WTC11 (cell line): ENCODE measurements at regions not wholly inside any gene's neighbourhood (a gene's known extent, or its start where the extent isn't known, plus 50 kb on each side); places are given as distances from the start of the nearest gene placed in this dataset.

ENCODE experiments used
- ATAC-seq: fragments of 200-7000 bp; cut with Tn5 transposase; 2 replicates; pipeline ENCODE4 v1.10.0; 2021; ENCODE audit warnings: mild to moderate bottlenecking, moderate library complexity
- CTCF ChIA-PET: fragments of 300-600 bp; sonication (Branson Sonifier 250); formaldehyde crosslinking; loops from one replicate; lab custom pipeline; 2021; ENCODE audit warnings: antibody characterized with exemption; lab: Charles Lee
- POLR2A ChIA-PET: fragments of 350-600 bp; sonication (Branson Sonifier 250); formaldehyde crosslinking; loops from one replicate; lab custom pipeline; 2021; ENCODE audit warnings: antibody characterized with exemption; lab: Charles Lee
- DNase-seq: peaks from one replicate; pipeline ENCODE4 v3.0.0; 2021; ENCODE audit warnings: low spot score
- H3K27ac Mint-ChIP-seq: 2 replicates; pipeline ENCODE4 v1.8.0; 2021; ENCODE audit warnings: mixed read lengths
- H3K27me3 Mint-ChIP-seq: 2 replicates; pipeline ENCODE4 v1.8.0; 2021; ENCODE audit warnings: low read depth, mild to moderate bottlenecking, moderate library complexity, mixed read lengths
- H3K36me3 Mint-ChIP-seq: 2 replicates; pipeline ENCODE4 v1.8.0; 2021; ENCODE audit warnings: mixed read lengths
- H3K4me1 Mint-ChIP-seq: 2 replicates; pipeline ENCODE4 v1.8.0; 2022; ENCODE audit warnings: mixed read lengths
- H3K4me3 Mint-ChIP-seq: 2 replicates; pipeline ENCODE4 v1.8.0; 2021; ENCODE audit warnings: mild to moderate bottlenecking, moderate library complexity, mixed read lengths
- H3K9me3 Mint-ChIP-seq: 2 replicates; pipeline ENCODE4 v1.8.0; 2021; ENCODE audit warnings: mixed read lengths
- ATF1 ChIP-seq: sonication (generic); formaldehyde crosslinking; IDR thresholded peaks from 2 replicates; pipeline ENCODE4 v1.8.1; 2023; ENCODE audit warnings: mild to moderate bottlenecking, moderate library complexity, missing genetic modification reagents
- ATF6 ChIP-seq: sonication (generic); formaldehyde crosslinking; IDR thresholded peaks from 2 replicates; pipeline ENCODE4 v1.8.1; 2023; ENCODE audit warnings: mild to moderate bottlenecking, missing genetic modification reagents
- FOXJ3 ChIP-seq: sonication (generic); formaldehyde crosslinking; IDR thresholded peaks from 2 replicates; pipeline ENCODE4 v1.9.0; 2021; ENCODE audit warnings: missing genetic modification reagents, mild to moderate bottlenecking, borderline replicate concordance
- GABPB1 ChIP-seq: sonication (generic); formaldehyde crosslinking; IDR thresholded peaks from 2 replicates; pipeline ENCODE4 v1.8.1; 2023; ENCODE audit warnings: mild to moderate bottlenecking, missing genetic modification reagents
- GRHL2 ChIP-seq: fragments of 250-450 bp; sonication (Bioruptor Pico); IDR thresholded peaks from 2 replicates; pipeline ENCODE4 v1.8.0; 2022; ENCODE audit warnings: mild to moderate bottlenecking, moderate library complexity; ENCODE audit not compliant: insufficient replicate concordance, severe bottlenecking
- OVOL2 ChIP-seq: fragments of 250-450 bp; sonication (Bioruptor Pico); IDR thresholded peaks from 2 replicates; pipeline ENCODE4 v1.9.0; 2021; ENCODE audit warnings: mild to moderate bottlenecking, borderline replicate concordance
- PRRX2 ChIP-seq: fragments of 250-450 bp; sonication (Bioruptor Pico); IDR thresholded peaks from 2 replicates; pipeline ENCODE4 v1.8.0; 2021; ENCODE audit warnings: mild to moderate bottlenecking
- STAT6 ChIP-seq: sonication (generic); formaldehyde crosslinking; conservative IDR thresholded peaks from 2 replicates; pipeline ENCODE4 v1.8.1; 2023; ENCODE audit warnings: mild to moderate bottlenecking, low read depth, missing genetic modification reagents, moderate library complexity
- TP53 ChIP-seq: sonication (generic); formaldehyde crosslinking; IDR thresholded peaks from 2 replicates; pipeline ENCODE4 v1.8.1; 2023; ENCODE audit warnings: mild to moderate bottlenecking, missing genetic modification reagents
- ZNF396 ChIP-seq: fragments of 250-450 bp; sonication (Bioruptor Pico); IDR thresholded peaks from 2 replicates; pipeline ENCODE4 v1.8.0; 2021; ENCODE audit warnings: mild to moderate bottlenecking, moderate library complexity, borderline replicate concordance
- TF ChIP-seq, protein P1 (sequence below): sonication (generic); formaldehyde crosslinking; IDR thresholded peaks from 2 replicates; pipeline ENCODE4 v1.8.1; 2022; ENCODE audit warnings: low read depth, missing genetic modification reagents, borderline replicate concordance
- TF ChIP-seq, protein P2 (sequence below): sonication (generic); formaldehyde crosslinking; IDR thresholded peaks from 2 replicates; pipeline ENCODE4 v1.8.1; 2022; ENCODE audit warnings: mild to moderate bottlenecking, missing genetic modification reagents, moderate library complexity, borderline replicate concordance
- TF ChIP-seq, protein P3 (sequence below): sonication (generic); formaldehyde crosslinking; IDR thresholded peaks from 2 replicates; pipeline ENCODE4 v1.8.1; 2023; ENCODE audit warnings: mild to moderate bottlenecking, missing genetic modification reagents, borderline replicate concordance
- TF ChIP-seq, protein P4 (sequence below): fragments of 200-600 bp; IDR thresholded peaks from 2 replicates; pipeline ENCODE4 v1.8.0; 2022; ENCODE audit warnings: antibody characterized with exemption
- TF ChIP-seq, protein P5 (sequence below): fragments of 250-450 bp; sonication (Bioruptor Pico); IDR thresholded peaks from 2 replicates; pipeline ENCODE4 v1.9.0; 2021; ENCODE audit warnings: mild to moderate bottlenecking

DNA sequence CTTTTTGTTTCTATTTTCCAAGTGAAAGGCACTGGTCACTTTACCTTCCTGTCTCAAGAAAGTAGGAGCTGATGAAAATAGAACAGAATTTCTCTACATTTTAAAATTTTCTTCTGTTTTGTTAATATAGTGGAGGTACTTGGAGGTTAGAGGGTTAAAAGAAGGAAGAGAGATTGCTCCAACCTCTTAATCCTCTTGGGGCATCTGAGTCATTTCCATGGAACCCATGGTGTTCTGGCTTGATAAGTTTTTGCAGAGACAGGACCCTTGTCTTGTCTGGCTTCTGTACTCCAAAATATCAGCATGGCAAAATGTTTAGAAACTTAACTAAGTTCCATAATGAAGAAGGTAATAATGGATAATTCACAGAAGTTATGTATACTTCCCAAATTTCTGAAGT is 727.2 kb downstream of the C4orf33 start (continued):
- no peak for TF ChIP-seq ATF6 (CRISPR knock-in tag)
- TF ChIP-seq ZNF396: no peak
- TF ChIP-seq STAT6 (CRISPR knock-in tag): no peak
- TF ChIP-seq FOXJ3: no peak
- TF ChIP-seq, protein P1, sequence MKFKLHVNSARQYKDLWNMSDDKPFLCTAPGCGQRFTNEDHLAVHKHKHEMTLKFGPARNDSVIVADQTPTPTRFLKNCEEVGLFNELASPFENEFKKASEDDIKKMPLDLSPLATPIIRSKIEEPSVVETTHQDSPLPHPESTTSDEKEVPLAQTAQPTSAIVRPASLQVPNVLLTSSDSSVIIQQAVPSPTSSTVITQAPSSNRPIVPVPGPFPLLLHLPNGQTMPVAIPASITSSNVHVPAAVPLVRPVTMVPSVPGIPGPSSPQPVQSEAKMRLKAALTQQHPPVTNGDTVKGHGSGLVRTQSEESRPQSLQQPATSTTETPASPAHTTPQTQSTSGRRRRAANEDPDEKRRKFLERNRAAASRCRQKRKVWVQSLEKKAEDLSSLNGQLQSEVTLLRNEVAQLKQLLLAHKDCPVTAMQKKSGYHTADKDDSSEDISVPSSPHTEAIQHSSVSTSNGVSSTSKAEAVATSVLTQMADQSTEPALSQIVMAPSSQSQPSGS: no peak
- TF ChIP-seq GRHL2 (CRISPR knock-in tag): no peak
- TF ChIP-seq, protein P2, sequence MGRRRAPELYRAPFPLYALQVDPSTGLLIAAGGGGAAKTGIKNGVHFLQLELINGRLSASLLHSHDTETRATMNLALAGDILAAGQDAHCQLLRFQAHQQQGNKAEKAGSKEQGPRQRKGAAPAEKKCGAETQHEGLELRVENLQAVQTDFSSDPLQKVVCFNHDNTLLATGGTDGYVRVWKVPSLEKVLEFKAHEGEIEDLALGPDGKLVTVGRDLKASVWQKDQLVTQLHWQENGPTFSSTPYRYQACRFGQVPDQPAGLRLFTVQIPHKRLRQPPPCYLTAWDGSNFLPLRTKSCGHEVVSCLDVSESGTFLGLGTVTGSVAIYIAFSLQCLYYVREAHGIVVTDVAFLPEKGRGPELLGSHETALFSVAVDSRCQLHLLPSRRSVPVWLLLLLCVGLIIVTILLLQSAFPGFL (CRISPR knock-in tag): no peak
- TF ChIP-seq PRRX2 (CRISPR knock-in tag): no peak

GRCh38 chr4:129829373-129829772 is 733.4 kb downstream of the C4orf33 start:
- ChIA-PET POLR2A (no interaction called here), CTCF (no interaction called here)
- Mint-ChIP-seq H3K4me3 (no peak overlapping the region), H3K27ac (no peak overlapping the region), H3K9me3 (no peaks in the 10 kb centered on the region), H3K27me3 (no peaks in the 10 kb centered on the region), H3K4me1 (no peaks in the 10 kb centered on the region), H3K36me3 (no peaks in the 10 kb centered on the region)
- DNase-seq (no peak), ATAC-seq (no peak)
- TF ChIP-seq ATF1 (CRISPR knock-in tag) (no peak), TP53 (CRISPR knock-in tag) (no peak), GABPB1 (no peak), OVOL2 (no peak)
- TF ChIP-seq, protein P3, sequence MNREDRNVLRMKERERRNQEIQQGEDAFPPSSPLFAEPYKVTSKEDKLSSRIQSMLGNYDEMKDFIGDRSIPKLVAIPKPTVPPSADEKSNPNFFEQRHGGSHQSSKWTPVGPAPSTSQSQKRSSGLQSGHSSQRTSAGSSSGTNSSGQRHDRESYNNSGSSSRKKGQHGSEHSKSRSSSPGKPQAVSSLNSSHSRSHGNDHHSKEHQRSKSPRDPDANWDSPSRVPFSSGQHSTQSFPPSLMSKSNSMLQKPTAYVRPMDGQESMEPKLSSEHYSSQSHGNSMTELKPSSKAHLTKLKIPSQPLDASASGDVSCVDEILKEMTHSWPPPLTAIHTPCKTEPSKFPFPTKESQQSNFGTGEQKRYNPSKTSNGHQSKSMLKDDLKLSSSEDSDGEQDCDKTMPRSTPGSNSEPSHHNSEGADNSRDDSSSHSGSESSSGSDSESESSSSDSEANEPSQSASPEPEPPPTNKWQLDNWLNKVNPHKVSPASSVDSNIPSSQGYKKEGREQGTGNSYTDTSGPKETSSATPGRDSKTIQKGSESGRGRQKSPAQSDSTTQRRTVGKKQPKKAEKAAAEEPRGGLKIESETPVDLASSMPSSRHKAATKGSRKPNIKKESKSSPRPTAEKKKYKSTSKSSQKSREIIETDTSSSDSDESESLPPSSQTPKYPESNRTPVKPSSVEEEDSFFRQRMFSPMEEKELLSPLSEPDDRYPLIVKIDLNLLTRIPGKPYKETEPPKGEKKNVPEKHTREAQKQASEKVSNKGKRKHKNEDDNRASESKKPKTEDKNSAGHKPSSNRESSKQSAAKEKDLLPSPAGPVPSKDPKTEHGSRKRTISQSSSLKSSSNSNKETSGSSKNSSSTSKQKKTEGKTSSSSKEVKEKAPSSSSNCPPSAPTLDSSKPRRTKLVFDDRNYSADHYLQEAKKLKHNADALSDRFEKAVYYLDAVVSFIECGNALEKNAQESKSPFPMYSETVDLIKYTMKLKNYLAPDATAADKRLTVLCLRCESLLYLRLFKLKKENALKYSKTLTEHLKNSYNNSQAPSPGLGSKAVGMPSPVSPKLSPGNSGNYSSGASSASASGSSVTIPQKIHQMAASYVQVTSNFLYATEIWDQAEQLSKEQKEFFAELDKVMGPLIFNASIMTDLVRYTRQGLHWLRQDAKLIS (CRISPR knock-in tag): no peak
- TF ChIP-seq, protein P4, sequence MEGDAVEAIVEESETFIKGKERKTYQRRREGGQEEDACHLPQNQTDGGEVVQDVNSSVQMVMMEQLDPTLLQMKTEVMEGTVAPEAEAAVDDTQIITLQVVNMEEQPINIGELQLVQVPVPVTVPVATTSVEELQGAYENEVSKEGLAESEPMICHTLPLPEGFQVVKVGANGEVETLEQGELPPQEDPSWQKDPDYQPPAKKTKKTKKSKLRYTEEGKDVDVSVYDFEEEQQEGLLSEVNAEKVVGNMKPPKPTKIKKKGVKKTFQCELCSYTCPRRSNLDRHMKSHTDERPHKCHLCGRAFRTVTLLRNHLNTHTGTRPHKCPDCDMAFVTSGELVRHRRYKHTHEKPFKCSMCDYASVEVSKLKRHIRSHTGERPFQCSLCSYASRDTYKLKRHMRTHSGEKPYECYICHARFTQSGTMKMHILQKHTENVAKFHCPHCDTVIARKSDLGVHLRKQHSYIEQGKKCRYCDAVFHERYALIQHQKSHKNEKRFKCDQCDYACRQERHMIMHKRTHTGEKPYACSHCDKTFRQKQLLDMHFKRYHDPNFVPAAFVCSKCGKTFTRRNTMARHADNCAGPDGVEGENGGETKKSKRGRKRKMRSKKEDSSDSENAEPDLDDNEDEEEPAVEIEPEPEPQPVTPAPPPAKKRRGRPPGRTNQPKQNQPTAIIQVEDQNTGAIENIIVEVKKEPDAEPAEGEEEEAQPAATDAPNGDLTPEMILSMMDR: no peak
- TF ChIP-seq, protein P5, sequence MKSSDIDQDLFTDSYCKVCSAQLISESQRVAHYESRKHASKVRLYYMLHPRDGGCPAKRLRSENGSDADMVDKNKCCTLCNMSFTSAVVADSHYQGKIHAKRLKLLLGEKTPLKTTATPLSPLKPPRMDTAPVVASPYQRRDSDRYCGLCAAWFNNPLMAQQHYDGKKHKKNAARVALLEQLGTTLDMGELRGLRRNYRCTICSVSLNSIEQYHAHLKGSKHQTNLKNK (CRISPR knock-in tag): no peak
